SK-N-SH treated with all-trans-retinoic acid at 6 μM for 48 hours (cell line): ENCODE measurements at regions not wholly inside any gene's neighbourhood (a gene's known extent, or its start where the extent isn't known, plus 50 kb on each side); places are given as distances from the start of the nearest gene placed in this dataset.

Source experiments
- ATAC-seq: fragments of 200-7000 bp; cut with Tn5 transposase; 3 replicates; pipeline ENCODE4 v1.9.1; 2020; ENCODE audit warnings: mild to moderate bottlenecking, moderate library complexity
- ARNTL ChIP-seq: fragments of 450-650 bp; formaldehyde crosslinking; IDR thresholded peaks from 2 replicates; pipeline ENCODE4 v1.5.0; 2020; ENCODE audit warnings: low read depth, mild to moderate bottlenecking, moderate library complexity, borderline replicate concordance
- BACH2 ChIP-seq: fragments of 250-450 bp; sonication (Bioruptor Pico); IDR thresholded peaks from 2 replicates; pipeline ENCODE4 v1.9.0; 2021; ENCODE audit warnings: mild to moderate bottlenecking, borderline replicate concordance
- CSDC2 ChIP-seq: fragments of 250-450 bp; sonication (Bioruptor Pico); IDR thresholded peaks from 2 replicates; pipeline ENCODE4 v1.5.0; 2020; ENCODE audit warnings: mild to moderate bottlenecking, moderate library complexity
- ESRRG ChIP-seq: fragments of 250-450 bp; sonication (Bioruptor Pico); IDR thresholded peaks from 2 replicates; pipeline ENCODE4 v1.6.1; 2021; ENCODE audit warnings: mild to moderate bottlenecking
- GLIS3 ChIP-seq: fragments of 250-450 bp; sonication (Bioruptor Pico); IDR thresholded peaks from 2 replicates; pipeline ENCODE4 v1.5.0; 2020; ENCODE audit warnings: mild to moderate bottlenecking, moderate library complexity
- ISL1 ChIP-seq: fragments of 250-450 bp; sonication (Bioruptor Pico); IDR thresholded peaks from 2 replicates; pipeline ENCODE4 v2.1.2; 2022; ENCODE audit warnings: mild to moderate bottlenecking, moderate library complexity
- PPARA ChIP-seq: fragments of 250-450 bp; sonication (Bioruptor Pico); IDR thresholded peaks from 2 replicates; pipeline ENCODE4 v1.5.0; 2020; ENCODE audit warnings: mild to moderate bottlenecking, borderline replicate concordance
- RARB ChIP-seq: fragments of 250-450 bp; sonication (Bioruptor Pico); IDR thresholded peaks from 2 replicates; pipeline ENCODE4 v1.8.0; 2021; ENCODE audit warnings: mild to moderate bottlenecking, moderate library complexity
- SNAI2 ChIP-seq: fragments of 250-450 bp; sonication (Bioruptor Pico); IDR thresholded peaks from 2 replicates; pipeline ENCODE4 v1.5.0; 2020; ENCODE audit warnings: mild to moderate bottlenecking, moderate library complexity
- TCF4 ChIP-seq: fragments of 250-450 bp; sonication (Bioruptor Pico); IDR thresholded peaks from 2 replicates; pipeline ENCODE4 v1.8.0; 2021; ENCODE audit warnings: mild to moderate bottlenecking, moderate library complexity, borderline replicate concordance
- TOX ChIP-seq: fragments of 250-450 bp; sonication (Bioruptor Pico); IDR thresholded peaks from 2 replicates; pipeline ENCODE4 v1.8.0; 2021; ENCODE audit warnings: mild to moderate bottlenecking, moderate library complexity, borderline replicate concordance
- ZC3H10 ChIP-seq: fragments of 250-450 bp; sonication (Bioruptor Pico); IDR thresholded peaks from 2 replicates; pipeline ENCODE4 v1.5.1; 2021; ENCODE audit warnings: mild to moderate bottlenecking, moderate library complexity
- ZFP3 ChIP-seq: fragments of 250-450 bp; sonication (Bioruptor Pico); IDR thresholded peaks from 2 replicates; pipeline ENCODE4 v1.5.0; 2020; ENCODE audit warnings: mild to moderate bottlenecking, moderate library complexity
- ZFP30 ChIP-seq: fragments of 450-650 bp; formaldehyde crosslinking; IDR thresholded peaks from 2 replicates; pipeline ENCODE4 v1.5.0; 2022; ENCODE audit warnings: mild to moderate bottlenecking, moderate library complexity
- ZNF565 ChIP-seq: fragments of 450-650 bp; formaldehyde crosslinking; conservative IDR thresholded peaks from 2 replicates; pipeline ENCODE4 v1.5.0; 2020; ENCODE audit warnings: low read depth, mild to moderate bottlenecking, moderate library complexity
- ZNF70 ChIP-seq: fragments of 450-650 bp; formaldehyde crosslinking; IDR thresholded peaks from 2 replicates; pipeline ENCODE4 v1.5.0; 2020; ENCODE audit warnings: mild to moderate bottlenecking, moderate library complexity
- TF ChIP-seq, protein P1 (sequence below): fragments of 250-450 bp; sonication (Bioruptor Pico); IDR thresholded peaks from 2 replicates; pipeline ENCODE4 v1.5.0; 2020; ENCODE audit warnings: mild to moderate bottlenecking, moderate library complexity
- TF ChIP-seq, protein P2 (sequence below): fragments of 250-450 bp; sonication (Bioruptor Pico); IDR thresholded peaks from 2 replicates; pipeline ENCODE4 v1.5.1; 2020; ENCODE audit warnings: low read depth, mild to moderate bottlenecking, moderate library complexity
- TF ChIP-seq, protein P3 (sequence below): fragments of 250-450 bp; sonication (Bioruptor Pico); IDR thresholded peaks from 2 replicates; pipeline ENCODE4 v1.8.0; 2021; ENCODE audit warnings: low read depth, mild to moderate bottlenecking, moderate library complexity, borderline replicate concordance
- TF ChIP-seq, protein P4 (sequence below): fragments of 250-450 bp; sonication (Bioruptor Pico); IDR thresholded peaks from 2 replicates; pipeline ENCODE4 v1.8.0; 2020; ENCODE audit warnings: mild to moderate bottlenecking, moderate library complexity, borderline replicate concordance

- TF ChIP-seq ZFP3 (CRISPR knock-in tag) = no peak
- no peak for TF ChIP-seq ZNF70 (CRISPR knock-in tag)
- TF ChIP-seq, protein P1, sequence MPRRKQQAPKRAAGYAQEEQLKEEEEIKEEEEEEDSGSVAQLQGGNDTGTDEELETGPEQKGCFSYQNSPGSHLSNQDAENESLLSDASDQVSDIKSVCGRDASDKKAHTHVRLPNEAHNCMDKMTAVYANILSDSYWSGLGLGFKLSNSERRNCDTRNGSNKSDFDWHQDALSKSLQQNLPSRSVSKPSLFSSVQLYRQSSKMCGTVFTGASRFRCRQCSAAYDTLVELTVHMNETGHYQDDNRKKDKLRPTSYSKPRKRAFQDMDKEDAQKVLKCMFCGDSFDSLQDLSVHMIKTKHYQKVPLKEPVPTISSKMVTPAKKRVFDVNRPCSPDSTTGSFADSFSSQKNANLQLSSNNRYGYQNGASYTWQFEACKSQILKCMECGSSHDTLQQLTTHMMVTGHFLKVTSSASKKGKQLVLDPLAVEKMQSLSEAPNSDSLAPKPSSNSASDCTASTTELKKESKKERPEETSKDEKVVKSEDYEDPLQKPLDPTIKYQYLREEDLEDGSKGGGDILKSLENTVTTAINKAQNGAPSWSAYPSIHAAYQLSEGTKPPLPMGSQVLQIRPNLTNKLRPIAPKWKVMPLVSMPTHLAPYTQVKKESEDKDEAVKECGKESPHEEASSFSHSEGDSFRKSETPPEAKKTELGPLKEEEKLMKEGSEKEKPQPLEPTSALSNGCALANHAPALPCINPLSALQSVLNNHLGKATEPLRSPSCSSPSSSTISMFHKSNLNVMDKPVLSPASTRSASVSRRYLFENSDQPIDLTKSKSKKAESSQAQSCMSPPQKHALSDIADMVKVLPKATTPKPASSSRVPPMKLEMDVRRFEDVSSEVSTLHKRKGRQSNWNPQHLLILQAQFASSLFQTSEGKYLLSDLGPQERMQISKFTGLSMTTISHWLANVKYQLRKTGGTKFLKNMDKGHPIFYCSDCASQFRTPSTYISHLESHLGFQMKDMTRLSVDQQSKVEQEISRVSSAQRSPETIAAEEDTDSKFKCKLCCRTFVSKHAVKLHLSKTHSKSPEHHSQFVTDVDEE (CRISPR knock-in tag) = no peak
- TF ChIP-seq RARB (CRISPR knock-in tag) = no peak
- no peak for TF ChIP-seq ESRRG (CRISPR knock-in tag)
- no peak for TF ChIP-seq ZFP30
- TF ChIP-seq PPARA (CRISPR knock-in tag) = no peak
- TF ChIP-seq TCF4 (CRISPR knock-in tag) = no peak
- no peak for TF ChIP-seq ARNTL
- TF ChIP-seq ZNF565 = no peak
- no peak for TF ChIP-seq ZC3H10
- no peak for TF ChIP-seq SNAI2 (CRISPR knock-in tag)
- TF ChIP-seq GLIS3 (CRISPR knock-in tag) = no peak
- no peak for TF ChIP-seq TOX
- TF ChIP-seq ISL1 (CRISPR knock-in tag) = no peak
- no peak for ATAC-seq
Measured at GRCh38 chr5:38720554-38721361, 125.1 kb upstream of the OSMR start.

DNA sequence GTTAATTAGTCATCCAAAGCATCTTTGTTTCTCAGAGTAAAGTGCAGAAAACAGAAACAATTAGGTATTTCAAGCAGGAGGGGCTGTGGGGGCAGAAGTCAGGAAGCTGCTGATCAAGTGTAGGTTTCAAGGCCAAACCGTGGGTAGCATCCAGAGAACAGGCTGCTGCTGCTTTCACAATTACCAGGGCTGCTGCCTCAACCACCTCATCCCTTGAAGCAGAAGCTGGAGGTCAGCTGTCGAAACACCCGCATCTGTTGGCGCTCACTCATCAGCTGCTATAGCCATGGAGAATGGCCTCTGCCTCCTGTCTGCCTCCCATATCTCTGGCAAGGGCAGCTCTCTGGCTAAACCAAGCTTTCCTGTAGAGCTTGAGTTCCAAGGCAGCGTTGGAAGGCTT, 122.9 kb upstream of the OSMR start:
- ATAC-seq = no peak
- TF ChIP-seq, protein P2, sequence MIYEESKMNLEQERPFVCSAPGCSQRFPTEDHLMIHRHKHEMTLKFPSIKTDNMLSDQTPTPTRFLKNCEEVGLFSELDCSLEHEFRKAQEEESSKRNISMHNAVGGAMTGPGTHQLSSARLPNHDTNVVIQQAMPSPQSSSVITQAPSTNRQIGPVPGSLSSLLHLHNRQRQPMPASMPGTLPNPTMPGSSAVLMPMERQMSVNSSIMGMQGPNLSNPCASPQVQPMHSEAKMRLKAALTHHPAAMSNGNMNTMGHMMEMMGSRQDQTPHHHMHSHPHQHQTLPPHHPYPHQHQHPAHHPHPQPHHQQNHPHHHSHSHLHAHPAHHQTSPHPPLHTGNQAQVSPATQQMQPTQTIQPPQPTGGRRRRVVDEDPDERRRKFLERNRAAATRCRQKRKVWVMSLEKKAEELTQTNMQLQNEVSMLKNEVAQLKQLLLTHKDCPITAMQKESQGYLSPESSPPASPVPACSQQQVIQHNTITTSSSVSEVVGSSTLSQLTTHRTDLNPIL (CRISPR knock-in tag) = no peak
- TF ChIP-seq BACH2 (CRISPR knock-in tag) (no peak), SNAI2 (CRISPR knock-in tag) (no peak), PPARA (CRISPR knock-in tag) (no peak), RARB (CRISPR knock-in tag) (no peak), ISL1 (CRISPR knock-in tag) (no peak), ZFP30 (no peak), ZFP3 (CRISPR knock-in tag) (no peak), TCF4 (CRISPR knock-in tag) (no peak), TOX (no peak), ZC3H10 (no peak)
- TF ChIP-seq, protein P1 (CRISPR knock-in tag) = no peak
- TF ChIP-seq, protein P3, sequence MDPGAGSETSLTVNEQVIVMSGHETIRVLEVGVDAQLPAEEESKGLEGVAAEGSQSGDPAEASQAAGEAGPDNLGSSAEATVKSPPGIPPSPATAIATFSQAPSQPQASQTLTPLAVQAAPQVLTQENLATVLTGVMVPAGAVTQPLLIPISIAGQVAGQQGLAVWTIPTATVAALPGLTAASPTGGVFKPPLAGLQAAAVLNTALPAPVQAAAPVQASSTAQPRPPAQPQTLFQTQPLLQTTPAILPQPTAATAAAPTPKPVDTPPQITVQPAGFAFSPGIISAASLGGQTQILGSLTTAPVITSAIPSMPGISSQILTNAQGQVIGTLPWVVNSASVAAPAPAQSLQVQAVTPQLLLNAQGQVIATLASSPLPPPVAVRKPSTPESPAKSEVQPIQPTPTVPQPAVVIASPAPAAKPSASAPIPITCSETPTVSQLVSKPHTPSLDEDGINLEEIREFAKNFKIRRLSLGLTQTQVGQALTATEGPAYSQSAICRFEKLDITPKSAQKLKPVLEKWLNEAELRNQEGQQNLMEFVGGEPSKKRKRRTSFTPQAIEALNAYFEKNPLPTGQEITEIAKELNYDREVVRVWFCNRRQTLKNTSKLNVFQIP (CRISPR knock-in tag) = no peak

- no peak for ATAC-seq
- TF ChIP-seq, protein P4, sequence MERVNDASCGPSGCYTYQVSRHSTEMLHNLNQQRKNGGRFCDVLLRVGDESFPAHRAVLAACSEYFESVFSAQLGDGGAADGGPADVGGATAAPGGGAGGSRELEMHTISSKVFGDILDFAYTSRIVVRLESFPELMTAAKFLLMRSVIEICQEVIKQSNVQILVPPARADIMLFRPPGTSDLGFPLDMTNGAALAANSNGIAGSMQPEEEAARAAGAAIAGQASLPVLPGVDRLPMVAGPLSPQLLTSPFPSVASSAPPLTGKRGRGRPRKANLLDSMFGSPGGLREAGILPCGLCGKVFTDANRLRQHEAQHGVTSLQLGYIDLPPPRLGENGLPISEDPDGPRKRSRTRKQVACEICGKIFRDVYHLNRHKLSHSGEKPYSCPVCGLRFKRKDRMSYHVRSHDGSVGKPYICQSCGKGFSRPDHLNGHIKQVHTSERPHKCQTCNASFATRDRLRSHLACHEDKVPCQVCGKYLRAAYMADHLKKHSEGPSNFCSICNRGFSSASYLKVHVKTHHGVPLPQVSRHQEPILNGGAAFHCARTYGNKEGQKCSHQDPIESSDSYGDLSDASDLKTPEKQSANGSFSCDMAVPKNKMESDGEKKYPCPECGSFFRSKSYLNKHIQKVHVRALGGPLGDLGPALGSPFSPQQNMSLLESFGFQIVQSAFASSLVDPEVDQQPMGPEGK (CRISPR knock-in tag) = no peak
- no peak for TF ChIP-seq ISL1 (CRISPR knock-in tag)
- TF ChIP-seq ARNTL = no peak
- no peak for TF ChIP-seq ZFP30
- no peak for TF ChIP-seq SNAI2 (CRISPR knock-in tag)
- TF ChIP-seq CSDC2 = no peak
- TF ChIP-seq TCF4 (CRISPR knock-in tag) = no peak
- no peak for TF ChIP-seq ZNF70 (CRISPR knock-in tag)
- TF ChIP-seq, all 23 proteins: peak for 0
Measured at GRCh38 chr5:38723426-38723825, 122.4 kb upstream of the OSMR start.
